NOMO-1 (cell line): ENCODE measurements at regions not wholly inside any gene's neighbourhood (a gene's known extent, or its start where the extent isn't known, plus 50 kb on each side); places are given as distances from the start of the nearest gene placed in this dataset.

ENCODE experiments used
- DNase-seq, 2 experiments: peaks; one replicate each; lab custom pipeline; 2025; ENCODE audit not compliant: unreplicated experiment in 2 of 2; lab: John Stamatoyannopoulos, UW

GRCh38 chr22:49101225-49101624 is 726.4 kb downstream of the BRD1 start:
- no peak for DNase-seq

DNA sequence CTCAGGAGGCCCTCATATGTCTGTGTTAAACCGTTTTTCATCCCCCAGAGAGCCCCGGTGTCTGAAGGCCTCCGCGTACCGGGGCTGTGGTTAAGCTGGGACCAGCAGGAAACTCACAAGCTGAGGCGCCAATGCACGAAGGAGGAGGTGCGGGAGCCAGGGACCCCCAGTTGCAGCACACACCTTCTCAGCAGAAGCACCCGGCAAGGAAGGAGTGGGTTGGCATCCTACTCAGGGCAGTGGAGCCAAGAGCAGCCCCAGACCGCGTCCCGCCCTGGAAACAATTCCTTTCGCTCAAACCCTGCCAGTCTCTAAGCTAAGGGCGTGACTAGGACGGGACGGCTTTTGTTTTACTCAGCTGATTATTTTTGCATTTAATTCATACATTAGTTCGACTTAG is 726.9 kb downstream of the BRD1 start:
- no peak for DNase-seq

GRCh38 chr22:49100316-49100715 is 727.4 kb downstream of the BRD1 start:
- DNase-seq, result no peak

DNA sequence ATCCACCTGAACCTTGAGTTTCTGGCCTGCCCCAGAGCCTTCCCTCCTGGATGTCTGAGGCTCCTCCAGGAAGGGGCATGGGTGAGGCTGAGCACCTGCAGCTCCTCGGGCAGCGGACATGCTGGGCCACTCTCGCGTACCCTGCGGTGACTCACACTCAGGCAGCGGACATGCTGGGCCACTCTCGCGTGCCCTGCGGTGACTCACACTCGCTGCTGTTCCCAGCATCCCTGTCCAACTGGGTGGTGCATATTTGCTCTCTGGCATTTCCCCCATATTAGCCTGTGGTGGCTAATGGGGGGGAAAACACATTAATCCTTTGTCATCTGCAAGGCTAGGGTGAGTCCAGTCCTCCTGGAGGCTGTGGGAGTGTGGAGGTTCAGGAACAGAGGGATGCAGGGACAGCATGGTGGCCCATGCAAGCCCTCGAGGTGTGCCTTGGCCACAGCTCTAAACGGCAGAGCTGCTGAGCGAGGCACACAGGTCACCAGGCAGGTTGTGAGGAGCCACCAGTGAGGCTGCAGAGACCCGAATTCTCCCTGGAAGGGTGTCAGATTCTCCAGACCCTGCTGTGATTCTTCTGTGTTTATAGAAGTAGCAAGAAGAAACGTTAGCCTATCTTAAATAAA is 728.1 kb downstream of the BRD1 start:
- no peak for DNase-seq

DNA sequence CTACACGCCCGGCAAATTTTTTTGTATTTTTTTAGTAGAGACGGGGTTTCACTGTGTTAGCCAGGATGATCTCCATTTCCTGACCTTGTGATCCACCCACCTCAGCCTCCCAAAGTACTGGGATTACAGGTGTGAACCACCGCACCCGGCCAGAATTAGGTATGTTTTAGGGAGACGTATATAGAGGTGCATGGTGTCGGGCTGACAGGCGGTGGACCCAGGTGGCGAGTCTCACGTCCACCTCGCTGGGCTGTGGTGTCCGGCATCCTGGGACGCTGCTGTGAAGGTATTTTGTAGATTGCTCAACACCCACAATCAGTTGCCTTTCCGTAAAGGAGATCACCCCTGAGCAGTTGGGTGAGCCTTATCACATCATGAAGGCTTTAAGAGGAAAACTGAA is 728.6 kb downstream of the BRD1 start:
- DNase-seq, result no peak

DNA sequence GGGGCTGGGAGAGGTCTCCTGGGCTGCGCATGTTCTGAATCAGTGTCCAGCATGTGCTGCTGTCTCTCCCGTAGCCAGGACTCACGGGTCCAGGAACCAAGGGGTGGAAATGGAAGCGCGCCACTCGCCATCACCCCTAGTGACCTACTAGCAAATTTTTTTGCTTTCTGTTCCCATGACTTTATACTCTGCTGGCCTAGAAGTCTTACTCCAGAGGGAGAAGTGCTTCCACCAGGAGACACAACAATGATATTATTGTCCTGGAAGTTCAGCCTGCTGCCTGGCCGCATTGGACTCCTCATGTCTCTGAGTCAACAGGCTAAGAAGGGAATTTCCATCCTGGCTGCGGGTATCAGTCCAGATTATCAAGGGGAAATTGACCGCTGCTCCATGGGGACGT is 729.7 kb downstream of the BRD1 start:
- no peak for DNase-seq

DNA sequence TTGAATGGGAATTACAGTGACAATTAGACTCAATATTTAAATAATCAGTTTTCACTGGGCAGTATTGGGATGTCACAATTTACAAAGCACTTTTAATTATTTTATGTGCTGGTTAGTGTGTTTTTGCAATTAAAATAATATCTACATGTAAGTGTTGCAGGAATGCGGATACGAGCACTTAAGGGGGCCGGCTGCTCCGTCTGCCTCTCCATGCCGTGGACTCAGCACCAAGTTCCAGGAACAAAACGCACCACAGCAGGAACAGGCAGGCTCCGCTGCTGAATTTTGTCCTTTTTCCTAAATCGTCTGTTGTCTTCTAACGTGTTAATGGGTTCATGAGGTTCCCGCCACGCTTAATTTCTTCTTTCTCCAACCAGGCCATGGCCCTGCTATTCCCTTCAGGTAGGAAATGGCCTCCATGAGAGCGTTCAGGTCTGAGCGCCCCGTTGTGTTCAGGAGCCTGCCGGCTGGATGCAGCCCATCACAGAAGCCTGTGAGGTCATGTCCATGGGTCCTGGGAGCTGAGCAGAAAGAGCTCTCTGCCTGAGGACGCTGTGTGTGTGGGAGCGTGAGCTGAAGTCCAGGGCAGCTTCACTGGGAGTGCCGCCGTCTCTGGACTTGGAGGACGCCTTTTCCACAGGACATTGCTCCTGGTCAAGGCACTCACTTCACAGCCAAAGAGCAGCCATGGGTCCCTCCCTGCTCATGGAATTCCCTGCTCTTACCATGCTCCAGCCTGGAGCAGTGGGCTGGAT is 730.3 kb downstream of the BRD1 start:
- DNase-seq, result no peak

DNA sequence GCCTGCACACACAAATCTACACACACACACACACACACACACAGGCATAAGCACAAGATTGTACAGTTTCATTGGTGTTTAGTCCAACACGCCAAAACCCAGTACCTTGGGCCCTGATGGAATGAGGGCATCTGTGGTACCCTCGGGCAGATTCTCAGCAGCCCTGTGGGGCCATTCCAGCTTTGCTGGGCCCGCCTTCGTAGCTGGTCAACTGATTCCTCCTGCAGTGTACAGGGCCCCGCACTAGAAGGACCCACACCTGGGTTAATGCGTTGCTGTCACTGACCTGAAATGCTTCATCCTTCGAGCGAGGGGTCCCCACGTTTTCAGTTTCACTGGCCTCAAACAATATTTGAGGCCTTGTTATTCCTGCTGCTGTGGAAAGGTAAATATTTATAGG is 731.2 kb downstream of the BRD1 start:
- no peak for DNase-seq

- DNase-seq, result no peak
These were observed 732.3 kb downstream of the BRD1 start for GRCh38 chr22:49095366-49095765.

- DNase-seq, result no peak
These were observed 732.8 kb downstream of the BRD1 start for GRCh38 chr22:49094858-49095257.

DNA sequence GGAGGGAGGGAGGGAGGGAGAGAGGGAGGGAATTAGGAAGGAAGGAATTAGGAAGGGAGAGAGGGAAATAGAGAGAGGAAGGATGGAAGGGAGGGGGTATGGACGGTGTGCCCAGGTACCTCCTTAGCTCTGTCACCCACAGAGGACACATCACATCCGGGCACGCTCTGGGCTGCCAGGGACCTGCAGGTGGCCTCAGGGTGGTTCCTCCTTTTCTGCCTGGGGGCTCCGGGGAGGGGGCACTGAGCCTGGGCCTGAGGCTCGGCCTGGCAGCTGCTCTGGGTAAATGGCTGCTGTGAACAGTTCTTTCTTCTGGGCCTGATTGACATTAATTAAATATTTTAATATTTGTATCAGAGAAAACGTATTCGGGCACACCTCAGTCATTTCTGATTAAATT is 733.5 kb downstream of the BRD1 start:
- no peak for DNase-seq

GRCh38 chr22:49093192-49093880 is 734.3 kb downstream of the BRD1 start:
- no peak for DNase-seq

GRCh38 chr22:49092716-49093115 is 735.0 kb downstream of the BRD1 start:
- no peak for DNase-seq

- peak; percentile 57 to 61 for DNase-seq
These were observed 735.6 kb downstream of the BRD1 start for GRCh38 chr22:49091917-49092545.

GRCh38 chr22:49091451-49091850 is 736.2 kb downstream of the BRD1 start:
- no peak for DNase-seq

GRCh38 chr22:49090853-49091135 is 736.9 kb downstream of the BRD1 start:
- DNase-seq, result no peak

DNA sequence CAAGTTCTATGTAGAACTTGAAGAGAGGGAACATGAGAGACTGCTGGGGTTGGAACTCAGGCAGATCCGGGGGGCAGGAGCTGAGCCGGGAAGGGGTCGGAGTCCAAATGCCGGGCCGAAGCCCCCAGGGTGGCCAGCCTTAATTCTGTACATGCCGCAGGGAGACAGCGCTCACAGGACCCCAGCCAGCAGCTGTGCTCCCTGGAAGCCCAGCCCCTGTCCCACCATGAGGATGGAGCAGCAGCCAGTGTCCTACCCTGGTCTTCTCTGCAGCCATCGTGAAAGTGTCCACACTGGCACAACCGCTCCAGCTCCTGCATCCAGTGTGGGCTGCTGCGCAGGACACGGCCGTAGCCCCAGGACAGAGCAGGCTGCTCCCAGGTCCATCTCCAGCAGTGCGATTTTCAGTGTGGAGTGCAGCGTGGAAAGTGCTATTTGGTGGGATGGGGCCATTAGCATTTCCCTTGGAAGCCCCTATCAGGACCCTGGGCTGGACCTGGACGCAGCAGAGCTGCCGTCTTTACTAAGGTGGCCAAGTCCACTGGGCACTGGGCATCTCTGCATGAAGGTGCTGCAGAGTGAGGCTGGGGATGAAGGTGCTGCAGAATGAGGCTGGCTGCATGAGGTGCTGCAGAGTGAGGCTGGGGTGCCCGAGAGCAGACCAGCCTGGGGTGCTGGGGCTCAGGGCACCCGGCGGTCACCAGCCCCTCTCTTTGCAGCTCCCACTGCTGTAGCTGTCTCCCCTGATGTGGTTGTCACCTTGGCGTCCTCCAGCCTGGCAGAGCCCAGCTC is 737.4 kb downstream of the BRD1 start:
- DNase-seq, result no peak

DNA sequence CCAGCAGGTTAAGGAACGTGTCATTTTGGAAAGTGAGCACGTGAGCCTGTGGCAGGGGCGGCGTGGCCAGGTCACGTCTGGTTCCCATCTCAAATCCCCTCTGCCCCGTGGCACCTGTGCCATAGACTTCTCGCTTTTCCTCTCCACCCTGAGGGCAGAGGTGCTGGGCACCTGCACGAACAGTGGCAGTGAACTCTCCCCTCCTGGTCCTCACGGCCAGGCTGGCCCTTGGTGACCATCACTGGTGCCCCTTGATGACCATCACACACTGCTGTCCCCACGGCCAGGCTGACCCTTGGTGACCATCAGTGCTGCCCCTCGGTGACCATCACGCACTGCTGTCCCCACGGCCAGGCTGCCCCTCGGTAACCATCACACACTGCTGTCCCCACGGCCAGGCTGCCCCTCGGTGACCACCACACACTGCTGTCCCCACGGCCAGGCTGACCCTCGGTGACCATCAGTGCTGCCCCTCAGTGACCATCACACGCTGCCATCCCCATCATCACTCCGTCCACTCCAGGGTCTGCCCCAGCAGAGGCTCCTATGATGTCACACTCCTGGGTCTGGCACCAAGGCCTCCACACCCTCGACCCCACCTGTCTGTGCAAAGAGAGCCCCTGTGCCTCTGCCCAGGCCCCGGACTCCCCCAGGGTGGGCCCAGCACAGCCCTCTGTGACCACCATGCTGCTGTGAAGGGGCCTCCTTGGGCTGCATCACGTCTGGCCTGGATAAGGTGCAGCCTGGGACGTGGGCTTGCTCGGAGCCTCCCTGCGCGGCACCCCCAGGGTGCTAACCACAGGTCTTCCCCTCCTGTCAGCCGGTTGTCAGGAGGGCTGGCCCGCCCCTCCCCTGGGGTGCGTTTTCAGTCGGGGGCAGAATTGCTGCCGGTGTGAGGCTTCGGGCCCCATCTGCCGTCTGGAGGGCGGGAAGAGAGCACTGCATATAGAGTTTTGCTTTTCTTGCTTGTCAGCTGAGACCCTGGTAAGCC is 738.6 kb downstream of the BRD1 start:
- no peak for DNase-seq

- no peak for DNase-seq
These were observed 739.7 kb downstream of the BRD1 start for GRCh38 chr22:49087716-49088601.
